OCI-LY1 (cell line): ENCODE measurements at regions not wholly inside any gene's neighbourhood (a gene's known extent, or its start where the extent isn't known, plus 50 kb on each side); places are given as distances from the start of the nearest gene placed in this dataset.

ENCODE experiments used
- H2AFZ ChIP-seq: fragments of 200-600 bp; sonication (generic), shearing (Covaris generic); 2 replicates; pipeline ENCODE4 v1.6.0; 2014; ENCODE audit warnings: antibody characterized with exemption, mild to moderate bottlenecking, low read length
- H3F3A ChIP-seq: fragments of 200-600 bp; sonication (generic), shearing (Covaris generic); 2 replicates; pipeline ENCODE4 v1.6.0; 2014; ENCODE audit warnings: mild to moderate bottlenecking, antibody characterized with exemption, low read length, moderate library complexity; ENCODE audit not compliant: insufficient read depth
- H3K27ac ChIP-seq: fragments of 200-600 bp; sonication (generic); 2 replicates; pipeline ENCODE4 v1.5.1; 2014; ENCODE audit warnings: low read length, mixed run types, mild to moderate bottlenecking, low read depth; ENCODE audit not compliant: poor library complexity, severe bottlenecking
- H3K27me3 ChIP-seq: fragments of 200-600 bp; sonication (generic); 2 replicates; pipeline ENCODE4 v1.6.0; 2014; ENCODE audit warnings: antibody characterized with exemption, mild to moderate bottlenecking, low read length, moderate library complexity; ENCODE audit not compliant: insufficient read depth
- H3K36me3 ChIP-seq: fragments of 200-600 bp; sonication (generic); 2 replicates; pipeline ENCODE4 v1.6.1; 2014; ENCODE audit warnings: mild to moderate bottlenecking, antibody characterized with exemption, low read length, moderate library complexity, mixed read lengths; ENCODE audit not compliant: insufficient read depth
- H3K4me1 ChIP-seq: fragments of 200-600 bp; sonication (generic); 2 replicates; pipeline ENCODE4 v1.5.1; 2014; ENCODE audit warnings: mild to moderate bottlenecking, low read length, moderate library complexity; ENCODE audit not compliant: insufficient read depth, severe bottlenecking
- H3K4me2 ChIP-seq: fragments of 200-600 bp; sonication (generic), shearing (Covaris generic); 2 replicates; pipeline ENCODE4 v1.6.1; 2014; ENCODE audit warnings: low read length
- H3K4me3 ChIP-seq: fragments of 200-600 bp; sonication (generic); 2 replicates; pipeline ENCODE4 v1.5.1; 2014; ENCODE audit warnings: low read length, low read depth, mild to moderate bottlenecking, mixed read lengths; ENCODE audit not compliant: poor library complexity, severe bottlenecking
- H3K79me2 ChIP-seq: fragments of 200-600 bp; shearing (Covaris generic); 2 replicates; pipeline ENCODE4 v1.6.1; 2016; ENCODE audit warnings: mixed run types, low read length, mixed read lengths; ENCODE audit not compliant: insufficient read depth
- H3K9ac ChIP-seq: fragments of 200-600 bp; sonication (generic), shearing (Covaris generic); 2 replicates; pipeline ENCODE4 v1.6.1; 2014; ENCODE audit warnings: mild to moderate bottlenecking, low read length, mixed read lengths
- H3K9me2 ChIP-seq: fragments of 200-600 bp; sonication (generic), shearing (Covaris generic); 2 replicates; pipeline ENCODE4 v1.6.1; 2014; ENCODE audit warnings: low read depth, mild to moderate bottlenecking, low read length, mixed read lengths
- H3K9me3 ChIP-seq: fragments of 200-600 bp; shearing (Covaris generic); 2 replicates; pipeline ENCODE4 v1.6.1; 2014; ENCODE audit warnings: low read length, mixed read lengths
- H4K20me1 ChIP-seq: fragments of 200-600 bp; sonication (generic), shearing (Covaris generic); 2 replicates; pipeline ENCODE4 v1.6.0; 2016; ENCODE audit warnings: mild to moderate bottlenecking, low read length; ENCODE audit not compliant: insufficient read depth
- CTCF ChIP-seq: fragments of 200-600 bp; sonication (generic), shearing (Covaris generic); IDR thresholded peaks from 2 replicates; pipeline ENCODE4 v1.5.1; 2017; ENCODE audit warnings: mild to moderate bottlenecking, antibody characterized with exemption, low read length, moderate library complexity, mixed read lengths
- EZH2 ChIP-seq: fragments of 200-600 bp; sonication (generic), shearing (Covaris generic); IDR thresholded peaks from 2 replicates; pipeline ENCODE4 v1.8.0; 2017; ENCODE audit warnings: borderline replicate concordance, mixed run types, mild to moderate bottlenecking, antibody characterized with exemption, low read length, moderate library complexity, mixed read lengths

GRCh38 chr4:147362938-147363337, 118.0 kb upstream of the EDNRA start:
- H3K27ac ChIP-seq, result no peak overlapping the region
- no peaks in the 10 kb centered on the region for H3K9me2 ChIP-seq
- no peaks in the 10 kb centered on the region for H4K20me1 ChIP-seq
- no peak for TF ChIP-seq EZH2
- no peak for TF ChIP-seq CTCF
- no peak overlapping the region for H3K4me2 ChIP-seq
- no peak overlapping the region for H3K4me3 ChIP-seq
- H3F3A ChIP-seq, result no peaks in the 10 kb centered on the region
- no peaks in the 10 kb centered on the region for H3K36me3 ChIP-seq
- H3K9me3 ChIP-seq, result no peaks in the 10 kb centered on the region
- no peak overlapping the region for H2AFZ ChIP-seq
- no peak overlapping the region for H3K9ac ChIP-seq
- no peaks in the 10 kb centered on the region for H3K79me2 ChIP-seq
- no peaks in the 10 kb centered on the region for H3K27me3 ChIP-seq
- H3K4me1 ChIP-seq, result no peaks in the 10 kb centered on the region

- Histone ChIP-seq H3F3A (no peaks in the 10 kb centered on the region), H3K27me3 (no peaks in the 10 kb centered on the region), H3K9me2 (no peaks in the 10 kb centered on the region), H3K79me2 (no peaks in the 10 kb centered on the region), H3K4me1 (no peaks in the 10 kb centered on the region), H3K9me3 (no peaks in the 10 kb centered on the region), H3K4me2 (no peak overlapping the region), H3K4me3 (no peak overlapping the region), H3K9ac (no peak overlapping the region), H4K20me1 (no peaks in the 10 kb centered on the region), H3K36me3 (no peaks in the 10 kb centered on the region), H2AFZ (no peak overlapping the region), H3K27ac (no peak overlapping the region)
- TF ChIP-seq EZH2, result no peak
- TF ChIP-seq CTCF, result no peak
These were observed 117.4 kb upstream of the EDNRA start for GRCh38 chr4:147363514-147363913.

- Histone ChIP-seq H4K20me1 (no peaks in the 10 kb centered on the region), H3K27ac (no peak overlapping the region), H3K9me3 (no peaks in the 10 kb centered on the region), H3K4me1 (no peaks in the 10 kb centered on the region), H3K4me2 (no peak overlapping the region), H2AFZ (no peak overlapping the region), H3K36me3 (no peaks in the 10 kb centered on the region), H3F3A (no peaks in the 10 kb centered on the region), H3K4me3 (no peak overlapping the region), H3K79me2 (no peaks in the 10 kb centered on the region), H3K9me2 (no peaks in the 10 kb centered on the region), H3K9ac (no peak overlapping the region), H3K27me3 (no peaks in the 10 kb centered on the region)
- TF ChIP-seq EZH2 (no peak), CTCF (no peak)
These were observed 115.5 kb upstream of the EDNRA start for GRCh38 chr4:147365396-147365795.
